Activated CD8-positive, alpha-beta memory T cell treated with anti-CD3 and anti-CD28 coated beads for 4 hours (primary cell): ENCODE measurements at regions not wholly inside any gene's neighbourhood (a gene's known extent, or its start where the extent isn't known, plus 50 kb on each side); places are given as distances from the start of the nearest gene placed in this dataset.

Experiments
- DNase-seq, 2 donors: peaks; one replicate each; pipeline ENCODE4 v3.0.0-alpha.2; 2020; ENCODE audit warnings: low read depth in 2 of 2

GRCh38 chr3:66747696-66748095 is 246.9 kb upstream of the LRIG1 start:
- no peak for DNase-seq

GRCh38 chr3:66748175-66748876 is 247.5 kb upstream of the LRIG1 start:
- no peak for DNase-seq

DNA sequence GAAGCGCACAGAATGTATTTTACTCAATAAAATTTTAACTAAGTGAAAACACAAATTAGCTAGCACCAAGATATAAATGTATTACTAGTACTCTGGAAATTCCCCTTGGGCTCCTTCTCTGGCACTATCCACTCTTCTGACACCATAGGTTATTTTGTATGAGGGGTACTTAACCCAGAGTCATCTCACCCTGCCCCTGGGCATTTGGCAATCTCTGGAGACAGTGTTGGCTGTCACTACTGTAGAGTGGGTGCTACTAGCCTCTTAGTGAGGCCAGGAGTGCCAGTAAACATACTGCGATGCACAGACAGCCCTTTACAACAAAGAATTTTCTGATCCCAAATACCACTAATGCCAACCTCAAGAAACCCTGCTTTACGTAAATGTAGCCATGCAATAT is 246.3 kb upstream of the KBTBD8 start:
- DNase-seq, result no peak

DNA sequence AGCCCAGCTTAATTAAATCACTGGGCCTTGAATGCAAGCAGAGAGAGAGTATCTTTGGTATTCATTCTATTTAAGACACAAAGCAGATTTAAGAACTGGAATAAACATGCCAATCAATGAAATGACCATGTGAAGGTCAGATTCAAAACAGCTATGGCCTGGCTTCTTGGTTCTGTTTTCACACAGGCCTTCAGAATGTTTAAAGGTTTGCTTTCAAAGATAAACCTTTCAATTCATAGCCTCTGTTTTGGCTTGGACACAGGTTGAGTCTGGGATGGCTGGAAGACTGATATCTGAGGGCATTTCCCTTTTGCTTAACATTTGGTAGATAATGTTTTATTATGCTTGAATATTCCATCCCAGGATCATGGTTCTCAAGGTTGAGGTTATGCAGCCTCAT is 244.4 kb upstream of the KBTBD8 start:
- no peak for DNase-seq

DNA sequence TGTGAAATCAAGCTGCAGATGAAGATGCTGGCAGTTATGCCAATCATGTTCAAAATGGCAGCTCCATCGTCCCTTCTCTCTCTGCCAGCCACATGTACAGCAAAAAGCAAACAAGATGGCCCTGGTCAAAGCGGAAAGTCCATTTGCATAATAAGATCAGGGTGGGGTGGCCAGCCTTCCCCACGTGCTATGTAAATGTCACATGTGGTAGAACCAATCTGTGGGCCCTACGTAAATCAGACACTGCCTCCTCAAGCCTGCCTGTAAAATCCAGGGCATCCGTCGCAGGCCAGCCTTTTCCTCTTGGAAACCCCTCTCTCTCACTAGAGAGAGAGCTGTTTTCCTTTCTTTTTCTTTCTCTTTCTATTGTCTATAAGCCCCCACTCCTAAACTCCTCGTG is 243.5 kb upstream of the KBTBD8 start:
- DNase-seq, result no peak

GRCh38 chr3:66755924-66756323 is 242.2 kb upstream of the KBTBD8 start:
- no peak for DNase-seq

GRCh38 chr3:66756468-66757036 is 241.6 kb upstream of the KBTBD8 start:
- DNase-seq, result no peak

DNA sequence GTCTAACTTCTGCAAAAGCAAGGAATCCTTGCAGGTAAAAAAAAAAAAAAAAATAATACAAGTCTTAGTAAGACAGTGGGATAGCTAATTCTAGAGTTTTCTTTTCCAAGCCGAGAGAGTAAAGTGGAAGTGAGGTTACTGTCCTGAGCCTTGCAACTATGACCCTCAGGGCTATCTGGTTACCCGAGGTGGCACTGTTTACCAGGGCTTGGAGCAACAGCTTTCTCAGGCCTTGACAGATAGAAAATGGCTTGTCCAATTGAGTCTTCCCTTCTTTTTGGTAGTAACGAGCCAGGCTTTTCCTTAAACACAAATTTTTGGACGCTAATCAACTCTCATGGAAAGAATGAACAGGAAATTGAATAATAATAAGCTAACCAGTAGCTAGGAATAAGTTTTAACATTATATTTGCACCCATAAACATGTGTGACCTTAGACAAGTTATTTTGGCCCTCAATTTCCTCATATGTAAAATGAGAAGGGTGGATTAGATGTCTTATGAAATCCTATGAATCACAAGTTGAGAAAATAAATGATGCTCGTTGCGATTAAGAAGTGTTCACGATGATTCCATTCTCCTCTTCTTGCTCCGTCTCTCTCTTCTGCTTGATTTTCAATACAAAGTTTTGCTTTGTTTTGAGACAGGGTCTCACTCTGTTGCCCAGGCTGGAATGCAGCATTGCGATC is 236.9 kb upstream of the KBTBD8 start:
- no peak for DNase-seq

- no peak for DNase-seq
These were observed 235.0 kb upstream of the KBTBD8 start for GRCh38 chr3:66762916-66763693.

- DNase-seq, result no peak
These were observed 220.0 kb upstream of the KBTBD8 start for GRCh38 chr3:66778107-66778506.

DNA sequence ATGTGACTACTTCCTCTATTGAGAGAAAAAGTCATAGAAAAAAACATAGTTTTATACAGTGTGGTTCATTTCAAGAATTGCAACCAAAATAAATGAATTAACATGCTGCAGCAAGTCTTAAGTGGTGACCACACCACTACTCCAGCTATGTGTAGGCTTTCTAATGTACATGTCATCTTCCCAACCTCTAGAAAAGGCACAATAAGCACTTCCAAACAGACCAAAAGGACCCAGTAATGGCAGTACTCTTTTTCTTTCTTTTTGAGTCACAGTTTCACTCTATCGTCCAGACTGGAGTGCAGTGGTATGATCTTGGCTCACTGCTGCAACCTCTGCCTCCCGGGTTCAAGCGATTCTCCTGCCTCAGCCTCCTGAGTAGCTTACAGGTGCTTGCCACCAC is 219.3 kb upstream of the KBTBD8 start:
- no peak for DNase-seq

GRCh38 chr3:66785191-66785909 is 212.8 kb upstream of the KBTBD8 start:
- no peak for DNase-seq

DNA sequence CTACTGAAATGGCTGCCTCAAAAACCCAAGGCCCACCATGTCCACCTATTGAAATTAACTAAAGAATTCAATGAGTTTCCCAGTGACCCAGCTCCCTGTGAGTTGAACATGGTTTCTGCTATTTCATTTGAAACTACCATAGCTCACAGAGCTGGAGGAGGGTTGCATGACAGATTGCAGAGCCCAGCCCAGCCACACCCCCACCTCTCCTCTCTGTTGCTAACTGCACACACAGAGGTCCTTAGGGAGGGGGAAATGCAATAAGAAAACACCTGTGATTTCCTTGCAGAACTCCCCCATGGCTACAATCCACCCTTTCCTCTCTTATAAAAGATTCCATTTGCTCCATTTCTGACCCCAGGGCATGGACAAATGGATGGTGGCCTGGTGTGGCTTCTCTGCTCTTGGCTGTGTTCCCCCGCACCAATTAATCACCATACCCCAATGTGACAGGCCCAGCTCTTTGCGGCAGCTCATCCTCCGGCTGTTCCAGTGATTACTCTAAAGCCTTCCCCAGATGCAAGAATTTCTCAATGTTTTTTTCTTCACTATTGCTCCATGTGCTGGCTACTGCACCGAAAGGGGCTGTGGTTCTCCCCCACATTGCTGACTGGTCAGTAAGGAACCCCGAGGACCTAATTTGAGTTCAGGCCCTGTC is 208.4 kb upstream of the KBTBD8 start:
- no peak for DNase-seq

- DNase-seq, result no peak
These were observed 206.0 kb upstream of the KBTBD8 start for GRCh38 chr3:66792086-66792485.

- DNase-seq, result no peak
These were observed 202.7 kb upstream of the KBTBD8 start for GRCh38 chr3:66795365-66795764.

- no peak for DNase-seq
These were observed 201.8 kb upstream of the KBTBD8 start for GRCh38 chr3:66796343-66796742.

DNA sequence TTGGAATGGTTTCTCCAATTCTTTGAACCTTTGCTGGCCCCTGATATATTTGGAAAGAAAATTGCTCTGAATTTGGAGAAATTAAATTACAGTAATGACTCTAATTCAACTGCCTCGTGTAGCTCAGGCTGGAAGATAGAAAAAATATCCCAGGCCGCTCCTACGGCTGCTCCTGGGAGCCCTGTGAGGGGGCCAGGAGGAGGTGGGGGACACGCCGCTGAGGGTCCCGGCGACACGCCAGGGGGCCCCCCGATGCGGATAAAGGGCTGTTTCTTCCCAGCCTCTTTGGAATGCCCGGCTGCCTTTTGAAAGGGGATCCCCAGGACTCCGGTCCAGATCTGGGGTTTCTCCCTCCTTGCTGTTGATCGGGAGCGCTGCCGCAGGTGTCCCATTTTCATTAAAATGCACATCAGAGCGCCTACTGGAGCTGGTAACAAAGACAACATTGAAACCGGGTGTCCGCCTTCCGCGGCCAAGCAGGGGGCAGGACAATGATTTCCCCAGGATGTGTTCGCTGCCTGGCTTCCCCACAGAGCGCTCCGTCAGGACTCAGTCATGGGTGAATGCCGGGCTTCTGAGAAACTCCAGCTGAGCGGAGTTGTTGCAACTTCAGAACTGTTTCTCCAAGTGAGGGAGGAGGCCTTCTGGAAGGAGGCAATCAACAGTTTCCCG is 200.1 kb upstream of the KBTBD8 start:
- DNase-seq, result no peak

DNA sequence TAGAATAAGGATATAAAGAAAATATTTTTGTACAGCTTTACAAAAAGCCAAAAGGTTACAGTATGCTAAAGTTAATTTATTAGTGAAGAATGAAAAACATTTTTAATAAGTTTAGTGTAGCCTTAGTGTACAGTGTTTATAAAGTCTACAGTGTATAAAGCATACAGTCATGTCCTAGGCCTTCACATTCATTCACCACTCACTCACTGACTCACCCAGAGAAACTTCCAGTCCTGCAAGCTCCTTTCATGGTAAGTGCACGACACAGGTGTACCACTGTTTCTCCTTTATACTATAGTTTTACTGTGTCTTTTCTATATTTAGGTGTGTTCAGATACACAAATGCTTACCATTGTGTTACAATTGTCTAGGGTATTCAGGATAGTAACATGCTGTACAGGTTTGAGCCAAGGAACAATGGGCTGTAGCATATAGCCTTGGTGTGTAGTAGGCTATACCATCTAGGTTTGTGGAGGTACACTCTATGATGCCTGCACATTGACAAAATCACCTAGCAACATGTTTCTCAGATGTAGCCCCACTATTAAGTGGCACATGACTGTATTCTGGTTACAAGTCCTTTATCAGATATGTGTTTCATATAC is 197.1 kb upstream of the KBTBD8 start:
- DNase-seq, result no peak

GRCh38 chr3:66803206-66803605 is 194.9 kb upstream of the KBTBD8 start:
- no peak for DNase-seq
